Skin epidermis (tissue), 12 donors: ENCODE measurements at regions not wholly inside any gene's neighbourhood (a gene's known extent, or its start where the extent isn't known, plus 50 kb on each side); places are given as distances from the start of the nearest gene placed in this dataset.
"Not testable (repeated sequence)": the region's sequence is repeated elsewhere in the genome, so short reads cannot be mapped to it uniquely, and the experiment has no call there.

Experiments used
- H3K27ac ChIP-seq, 21 experiments: fragments of 200-600 bp; sonication (generic) in 11 of 21; one replicate each; pipeline ENCODE4 v1.5.0; 2020; ENCODE audit warnings: mild to moderate bottlenecking in 3 of 21, inconsistent platforms in 2 of 21, moderate library complexity in 2 of 21
- H3K4me3 ChIP-seq, 7 experiments: fragments of 200-600 bp; sonication (generic) in 2 of 7; one replicate each; pipeline ENCODE4 v1.5.0; 2020; ENCODE audit warnings: inconsistent platforms in 2 of 7, mild to moderate bottlenecking in 2 of 7, moderate library complexity in 1 of 7

DNA sequence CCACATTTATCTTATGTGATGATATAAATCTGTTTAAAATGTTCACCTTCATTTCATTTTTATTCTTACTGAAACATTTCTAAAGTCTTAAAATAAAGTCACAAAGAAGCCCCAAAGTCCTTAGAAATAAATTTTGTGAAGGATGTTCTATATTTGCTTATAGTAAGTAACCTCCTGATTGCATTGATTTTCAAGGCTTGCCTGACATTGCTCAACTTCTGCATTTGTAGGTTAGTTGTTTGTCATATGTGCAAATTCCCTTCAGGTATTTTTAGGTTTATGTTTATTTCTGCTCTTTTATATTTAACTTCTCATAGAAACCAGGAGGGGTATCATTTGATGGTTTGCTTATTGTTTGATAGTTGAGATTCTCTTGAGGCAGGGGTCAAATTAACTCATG lies 417.8 kb downstream of the ARL4A start:
- H3K4me3 ChIP-seq = no peak overlapping the region
- H3K27ac ChIP-seq = no peak overlapping the region

DNA sequence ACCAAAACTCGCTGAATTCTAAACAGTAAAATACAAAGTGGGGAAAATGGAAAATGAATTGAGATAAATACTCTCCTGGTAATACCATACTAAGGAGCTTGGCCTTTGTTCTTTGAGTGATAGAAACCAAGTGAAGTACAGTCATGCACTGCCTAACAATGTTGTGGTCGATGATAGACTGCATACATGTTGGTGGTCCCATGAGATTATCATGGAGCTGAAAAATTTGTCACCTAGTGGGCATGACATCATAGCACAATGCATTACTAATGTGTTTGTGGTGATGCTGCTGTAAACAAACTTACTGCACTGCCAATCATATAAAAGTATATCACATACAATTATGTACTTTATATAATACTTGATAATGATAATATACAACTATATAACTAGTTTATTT lies 419.1 kb downstream of the ARL4A start:
- Histone ChIP-seq H3K4me3 (no peak overlapping the region), H3K27ac (no peak overlapping the region)

DNA sequence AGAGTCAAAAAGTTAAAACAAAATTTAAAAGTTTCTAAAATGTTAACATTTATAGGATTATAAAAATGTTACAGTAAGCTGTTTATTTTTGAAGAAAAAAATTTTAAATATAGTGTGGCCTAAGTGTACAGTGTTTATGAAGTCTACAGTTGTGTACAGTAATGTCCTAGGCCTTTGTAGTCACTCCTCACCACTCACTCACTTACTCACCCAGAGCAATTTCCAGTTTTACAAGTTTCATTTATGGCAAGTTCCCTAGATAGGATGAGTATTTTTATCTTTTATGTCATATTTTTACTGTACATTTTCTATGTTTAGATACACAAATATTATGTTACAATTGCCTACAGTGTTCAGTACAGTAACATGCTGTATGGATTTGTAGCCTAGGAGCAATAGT lies 419.9 kb downstream of the ARL4A start:
- Histone ChIP-seq H3K4me3 (no peak overlapping the region), H3K27ac (peak overlapping the region in 1 of 21 experiments; percentile 39)

DNA sequence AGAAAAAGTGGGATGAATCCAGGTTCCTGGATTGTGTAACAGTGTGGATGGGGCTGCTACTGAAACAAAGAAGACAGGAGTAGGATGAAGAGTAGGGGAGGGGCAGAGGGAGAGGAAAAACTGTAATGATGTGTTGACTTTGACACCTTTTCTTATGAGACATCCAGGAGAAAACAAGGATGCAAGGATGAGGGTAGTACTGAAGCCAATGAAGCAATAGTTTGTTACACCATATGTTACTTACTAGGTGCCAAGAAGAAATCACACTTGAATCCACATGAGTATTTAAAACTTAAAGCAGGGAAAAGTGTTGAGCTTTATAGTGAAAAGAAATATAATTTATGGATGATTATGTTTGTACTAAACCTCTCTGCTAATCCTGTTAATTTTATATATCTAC lies 420.6 kb downstream of the ARL4A start:
- H3K27ac ChIP-seq = peak overlapping the region in 1 of 21 experiments; percentile 39

DNA sequence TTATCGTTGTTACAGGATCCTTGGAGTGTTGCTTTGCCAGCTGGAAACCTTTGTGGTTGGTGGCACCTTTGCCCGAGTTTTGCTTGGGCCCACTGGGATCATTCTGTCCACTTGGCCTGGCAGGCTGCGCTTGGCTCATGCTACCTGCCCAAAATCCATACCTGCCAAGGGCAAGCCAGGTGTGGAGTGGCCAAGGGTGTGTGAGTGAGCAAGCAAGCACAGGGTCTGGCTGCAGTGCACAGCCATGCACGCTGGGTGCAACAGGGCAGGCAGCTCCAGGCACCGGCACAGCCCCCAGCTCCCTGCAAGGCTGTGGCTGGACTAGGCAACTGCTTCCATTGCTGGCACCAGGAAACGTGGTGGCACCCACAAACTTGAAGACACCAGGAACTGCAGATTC lies 421.8 kb downstream of the ARL4A start:
- Histone ChIP-seq H3K27ac (no peak overlapping the region), H3K4me3 (no peak overlapping the region)

More for the DNA sequence above, 420.6 kb downstream of the ARL4A start:
- H3K4me3 ChIP-seq = no peak overlapping the region

DNA sequence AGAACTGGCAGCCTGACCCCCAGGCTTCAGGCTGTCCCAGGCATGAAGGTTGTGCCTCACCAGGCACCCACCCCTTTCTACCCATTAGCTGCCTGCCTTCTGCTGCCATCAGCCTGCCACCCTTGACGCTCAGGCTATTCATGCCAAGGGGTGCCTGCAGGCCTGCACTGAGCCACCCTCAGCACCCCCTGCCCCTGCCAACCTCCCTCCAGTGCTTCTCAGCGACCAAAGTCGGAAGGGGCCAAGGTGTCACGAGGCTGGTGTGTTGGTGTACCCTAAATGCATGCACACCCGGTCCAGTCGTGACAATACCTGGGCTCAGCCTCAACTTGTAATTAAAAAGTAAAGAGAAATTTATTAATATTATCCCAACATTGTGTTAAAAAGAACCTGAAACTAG lies 422.7 kb downstream of the ARL4A start:
- Histone ChIP-seq H3K4me3 (no peak overlapping the region), H3K27ac (no peak overlapping the region)

DNA sequence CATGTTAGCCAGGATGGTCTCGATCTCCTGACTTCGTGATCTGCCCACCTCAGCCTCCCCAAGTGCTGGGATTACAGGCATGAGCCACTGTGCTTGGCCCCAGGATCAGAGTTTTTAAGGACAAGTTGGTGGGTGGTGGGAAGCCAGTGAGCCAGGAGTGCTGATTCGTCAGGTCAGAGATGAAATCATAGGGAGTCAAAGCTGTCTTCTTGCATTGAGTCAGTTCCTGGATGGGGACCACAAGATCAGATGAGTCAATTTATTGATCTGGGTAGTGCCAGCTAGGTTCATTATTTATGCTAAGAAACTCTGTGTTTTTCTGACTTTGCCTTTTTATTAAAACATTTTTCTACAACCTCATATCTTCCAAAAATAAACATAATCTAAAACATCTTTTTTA lies 423.8 kb downstream of the ARL4A start:
- Histone ChIP-seq H3K27ac (no peak overlapping the region), H3K4me3 (no peak overlapping the region)

DNA sequence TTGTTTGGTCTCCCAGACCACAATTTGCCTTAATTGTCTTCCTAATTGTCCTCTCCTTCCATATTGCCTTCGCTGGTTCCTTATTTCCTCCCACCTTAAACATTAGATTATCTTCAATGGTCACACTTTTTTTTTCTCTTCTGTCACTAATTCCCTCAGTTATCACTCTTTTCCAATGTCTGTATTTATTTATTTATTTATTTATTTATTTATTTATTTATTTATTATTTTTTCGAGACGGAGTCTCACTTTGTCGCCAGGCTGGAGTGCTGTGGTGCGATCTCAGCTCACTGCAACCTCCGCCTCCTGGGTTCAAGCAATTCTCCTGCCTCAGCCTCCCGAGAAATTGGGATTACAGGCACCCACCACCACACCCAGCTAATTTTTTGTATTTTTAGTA lies 426.8 kb downstream of the ARL4A start:
- H3K4me3 ChIP-seq, H3K27ac ChIP-seq: not testable (repeated sequence)

DNA sequence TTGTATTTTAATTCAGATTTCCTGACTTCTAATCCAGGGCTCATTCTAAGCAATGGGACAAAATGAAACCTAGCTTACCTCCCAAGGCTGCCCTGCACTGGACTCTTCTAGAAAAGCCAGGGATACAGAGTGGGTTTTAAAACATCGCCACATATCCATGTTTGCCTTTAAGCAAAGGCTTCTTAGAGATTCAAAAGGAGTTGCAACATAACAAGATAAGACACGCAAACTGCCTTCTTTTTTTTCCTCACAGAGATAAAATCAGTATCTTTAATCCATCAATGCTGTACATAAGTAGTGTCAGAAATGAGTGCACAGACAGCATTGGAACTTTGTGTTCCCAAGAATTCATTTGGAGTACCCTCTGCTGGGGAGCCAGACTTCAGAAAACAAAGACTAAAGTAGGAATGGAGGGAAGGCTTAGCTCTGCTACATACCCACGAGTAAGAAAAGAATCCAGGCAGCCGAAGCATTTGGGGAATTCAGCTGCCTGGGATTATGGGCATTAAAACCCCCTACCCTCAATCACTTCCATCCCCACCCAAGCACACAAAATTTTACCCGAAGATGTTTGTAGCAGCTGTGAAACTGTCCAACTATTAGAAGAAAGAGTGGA lies 427.8 kb downstream of the ARL4A start:
- peak overlapping the region in 3 of 21 experiments; percentile 2 to 36 (median 35) for H3K27ac ChIP-seq
- no peak overlapping the region for H3K4me3 ChIP-seq

DNA sequence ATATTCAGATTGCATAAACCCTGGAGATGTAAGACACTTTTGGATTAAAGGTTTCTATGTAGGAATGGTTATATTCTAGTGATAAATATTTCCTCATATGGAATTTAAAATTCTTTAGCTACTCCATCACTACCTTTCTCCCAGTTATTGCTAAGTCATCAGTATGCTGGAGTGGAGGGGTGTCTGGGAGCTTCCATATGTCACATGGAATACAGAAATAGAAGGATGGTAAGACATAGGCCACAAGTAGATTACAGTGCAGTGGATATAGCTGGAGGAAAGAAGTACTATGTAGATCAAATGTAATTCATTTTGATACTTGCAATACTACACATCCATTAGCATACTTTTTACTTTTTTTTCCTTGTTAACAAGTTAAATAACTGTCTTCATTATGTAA lies 428.4 kb downstream of the ARL4A start:
- Histone ChIP-seq H3K27ac (no peak overlapping the region), H3K4me3 (no peak overlapping the region)

DNA sequence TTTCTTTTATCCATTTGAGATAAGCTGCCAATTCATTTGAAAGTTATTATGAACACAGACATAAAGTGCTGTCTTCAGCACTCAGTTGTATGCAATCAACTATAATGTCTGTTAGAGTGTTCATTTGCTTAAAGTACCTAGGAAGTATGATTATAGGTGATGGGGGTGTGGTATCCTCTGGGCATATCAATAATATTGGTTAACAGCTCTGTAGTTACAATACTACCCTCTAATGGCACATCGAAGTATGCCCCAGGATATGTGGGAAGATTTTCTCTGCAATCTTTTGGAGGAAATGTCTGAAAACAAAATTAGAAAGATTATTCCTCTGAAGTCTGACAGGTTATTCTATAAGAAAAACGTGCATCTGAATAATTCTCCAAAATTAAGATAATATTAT lies 429.7 kb downstream of the ARL4A start:
- Histone ChIP-seq H3K27ac (no peak overlapping the region), H3K4me3 (no peak overlapping the region)

DNA sequence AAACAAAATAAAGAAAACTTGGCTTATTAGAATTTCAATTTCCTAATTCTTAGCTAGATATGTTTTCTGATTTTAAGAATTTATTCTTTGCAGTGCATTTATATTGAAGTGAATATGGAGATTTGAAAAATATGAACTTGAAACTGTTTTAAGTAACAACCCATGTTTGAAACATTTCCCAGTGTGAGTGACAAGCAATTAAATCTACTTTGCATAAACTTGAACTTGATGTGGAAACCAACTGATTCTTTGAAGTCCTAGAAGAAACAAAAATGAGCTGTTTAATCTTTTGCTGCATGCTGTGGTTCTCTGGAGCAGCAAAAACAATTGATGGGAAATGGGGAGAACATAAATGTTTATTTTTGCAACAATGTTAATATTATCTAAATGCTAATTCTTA lies 430.2 kb downstream of the ARL4A start:
- no peak overlapping the region for H3K4me3 ChIP-seq

DNA sequence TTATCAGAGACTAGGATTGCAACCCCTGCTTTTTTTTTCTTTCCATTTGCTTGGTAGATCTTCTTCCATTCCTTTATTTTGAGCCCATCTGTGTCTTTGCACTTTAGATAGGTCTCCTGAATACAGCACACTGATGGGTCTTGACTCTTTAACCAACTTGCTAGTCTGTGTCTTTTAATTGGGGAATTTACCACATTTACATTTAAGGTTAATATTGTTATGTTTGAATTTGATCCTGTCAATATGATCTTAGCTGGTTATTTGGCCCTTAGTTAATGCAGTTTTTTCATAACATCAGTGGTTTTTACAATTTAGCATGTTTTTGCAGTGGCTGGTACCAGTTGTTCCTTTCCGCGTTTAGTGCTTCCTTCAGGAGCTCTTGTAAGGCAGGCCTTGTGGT lies 437.2 kb downstream of the ARL4A start:
- H3K4me3 ChIP-seq, H3K27ac ChIP-seq: not testable (repeated sequence)

More for the DNA sequence above, 430.2 kb downstream of the ARL4A start:
- H3K27ac ChIP-seq = no peak overlapping the region

DNA sequence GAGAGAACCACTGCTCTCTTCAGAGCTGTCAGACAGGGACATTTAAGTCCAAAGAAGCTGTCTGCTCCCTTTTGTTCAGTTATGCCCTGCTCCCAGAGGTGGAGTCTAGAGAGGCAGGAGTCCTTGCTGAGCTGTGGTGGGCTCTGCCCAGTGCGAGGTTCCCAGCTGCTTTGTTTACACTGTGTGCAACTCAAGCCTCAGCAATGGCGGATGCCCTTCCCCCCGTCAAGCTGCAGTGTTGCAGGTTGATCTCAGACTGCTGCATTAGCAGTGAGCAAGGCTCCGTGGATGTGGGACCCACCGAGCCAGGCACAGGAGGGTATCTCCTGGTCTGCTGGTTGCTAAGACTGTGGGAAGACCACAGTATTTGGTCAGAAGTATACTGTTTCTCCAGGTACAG lies 438.9 kb downstream of the ARL4A start:
- Histone ChIP-seq H3K27ac (no peak overlapping the region), H3K4me3 (no peak overlapping the region)

DNA sequence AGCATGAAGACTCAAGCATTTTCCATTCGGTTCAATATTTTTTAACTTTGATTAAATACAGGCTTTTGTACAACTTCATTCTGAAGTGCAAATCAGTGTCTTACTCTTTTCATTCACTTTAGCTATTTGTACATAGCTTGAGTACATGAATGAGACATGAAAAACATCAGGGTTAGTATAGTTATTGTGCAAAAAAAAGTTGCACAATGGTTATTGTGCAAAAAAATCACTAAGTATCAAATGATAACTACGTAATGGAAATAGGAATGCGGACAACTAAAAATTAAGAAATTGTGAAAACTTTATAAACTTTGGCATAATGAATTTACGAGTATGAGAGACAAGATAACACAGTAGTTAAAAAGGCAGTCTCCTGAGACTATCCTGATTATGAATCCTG lies 442.9 kb downstream of the ARL4A start:
- no peak overlapping the region for H3K27ac ChIP-seq
- no peak overlapping the region for H3K4me3 ChIP-seq

DNA sequence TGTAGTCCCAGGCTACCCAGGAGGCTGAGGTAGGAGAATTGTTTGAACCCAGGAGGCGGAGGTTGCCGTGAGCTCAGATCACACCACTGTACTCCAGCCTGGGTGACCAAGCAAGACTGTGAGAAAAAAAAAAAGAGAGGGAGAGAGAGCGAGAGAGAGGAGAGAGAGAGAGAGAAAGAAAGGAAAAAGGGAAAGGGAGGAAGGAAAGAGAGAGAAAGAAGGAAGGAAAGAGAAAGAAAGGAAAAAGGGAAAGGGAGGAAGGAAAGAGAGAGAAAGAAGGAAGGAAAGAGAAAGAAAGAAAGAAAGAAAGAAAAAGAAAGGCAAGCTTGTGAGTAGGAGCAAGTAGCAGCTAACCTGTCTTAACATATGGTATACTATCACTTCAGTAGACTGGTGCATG lies 443.5 kb downstream of the ARL4A start:
- H3K27ac ChIP-seq, H3K4me3 ChIP-seq: not testable (repeated sequence)

DNA sequence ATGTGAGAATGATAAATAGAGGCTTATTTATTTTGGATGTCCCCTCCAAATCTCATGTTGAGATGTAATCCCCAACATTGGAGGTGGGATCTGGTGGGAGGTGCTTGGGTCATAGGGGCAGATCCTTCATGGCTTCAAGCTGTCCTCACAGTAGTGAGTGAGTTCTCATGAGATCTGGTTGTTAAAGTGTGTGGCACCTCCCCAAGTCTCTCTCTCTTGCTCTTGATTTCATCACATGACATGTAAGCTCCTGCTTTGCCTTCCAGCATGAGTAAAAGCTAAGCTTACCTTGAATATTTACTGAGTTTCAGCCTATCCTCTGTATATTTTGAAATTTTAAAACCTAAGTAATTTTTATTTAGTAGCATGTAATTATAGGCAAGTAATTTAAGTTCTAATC lies 444.9 kb downstream of the ARL4A start:
- H3K4me3 ChIP-seq = no peak overlapping the region

DNA sequence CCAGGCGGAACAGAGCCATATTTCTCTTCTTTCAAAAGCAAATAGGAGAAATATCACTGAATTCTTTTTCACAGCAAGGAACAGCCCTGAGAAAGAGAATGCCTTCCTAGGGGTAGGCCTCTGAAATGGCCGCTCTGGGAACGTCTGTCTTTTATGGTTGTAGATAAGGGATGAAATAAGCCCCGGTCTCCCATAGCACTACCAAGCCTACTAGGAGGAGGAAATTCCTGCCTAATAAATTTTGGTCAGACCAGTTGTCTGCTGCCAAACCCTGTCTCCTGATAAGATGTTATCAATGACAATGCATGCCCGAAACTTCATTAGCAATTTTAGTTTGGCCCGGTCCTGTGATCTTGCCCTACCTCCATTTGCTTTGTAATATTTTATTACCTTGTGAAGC lies 448.9 kb downstream of the ARL4A start:
- not testable (repeated sequence) for H3K4me3 ChIP-seq, H3K27ac ChIP-seq

More for the DNA sequence above, 444.9 kb downstream of the ARL4A start:
- H3K27ac ChIP-seq = no peak overlapping the region

DNA sequence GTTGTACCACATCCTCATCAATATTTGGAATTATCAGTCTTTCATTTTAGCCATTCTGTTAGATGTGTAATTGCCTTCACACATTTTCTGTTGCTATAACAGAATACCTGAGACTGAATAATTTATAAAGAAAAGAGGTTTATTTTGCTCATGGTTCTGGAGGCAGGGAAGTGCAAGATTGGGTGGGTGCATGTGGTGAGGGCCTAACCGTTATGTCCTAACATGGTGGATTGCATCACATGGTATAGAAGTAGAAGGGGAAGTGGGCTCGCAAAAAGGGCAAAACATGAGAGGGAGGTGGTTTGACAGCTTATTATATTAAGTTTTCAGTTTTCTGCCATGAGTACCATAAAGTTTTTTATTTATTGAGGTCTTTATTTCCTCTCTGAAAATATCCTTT lies 452.0 kb downstream of the ARL4A start:
- no peak overlapping the region for H3K27ac ChIP-seq
- H3K4me3 ChIP-seq = no peak overlapping the region

DNA sequence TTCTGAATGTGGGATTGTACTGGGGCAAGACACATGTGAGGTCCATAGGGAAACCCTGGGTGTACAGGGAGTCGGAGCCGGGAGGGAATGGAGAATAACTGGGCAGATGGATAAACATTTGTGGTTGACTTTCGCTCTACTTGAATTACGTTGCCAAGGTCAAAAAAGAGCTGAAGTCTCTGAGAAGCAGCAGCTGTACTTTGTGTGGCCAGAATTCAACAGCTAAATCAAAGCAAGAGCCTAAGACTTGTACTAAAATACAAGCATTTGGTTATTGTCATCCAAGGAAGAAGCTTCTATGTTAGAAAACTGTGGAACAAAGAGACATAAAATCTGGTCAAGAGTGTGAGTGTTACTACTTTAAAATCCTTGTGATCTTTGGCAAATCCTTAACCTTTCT lies 457.2 kb downstream of the ARL4A start:
- Histone ChIP-seq H3K4me3 (no peak overlapping the region), H3K27ac (no peak overlapping the region)

DNA sequence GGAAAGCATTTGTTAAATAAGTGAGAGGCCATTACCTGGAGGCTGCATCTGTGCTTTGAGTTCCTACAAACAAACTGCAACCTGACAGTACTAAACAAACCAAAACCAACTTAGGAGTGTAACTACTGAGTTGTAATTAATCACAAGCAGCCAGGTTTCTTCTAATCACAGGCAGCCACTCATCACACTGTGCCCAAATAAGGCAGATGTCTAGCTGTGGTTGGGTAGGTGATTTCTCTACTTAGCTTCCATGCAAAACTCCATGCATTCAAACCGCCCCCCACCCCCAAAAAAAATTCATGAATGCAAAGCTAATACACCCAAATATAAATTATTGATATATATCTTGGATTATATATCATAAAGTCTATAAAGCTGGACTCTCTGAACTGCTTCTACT lies 461.1 kb downstream of the ARL4A start:
- no peak overlapping the region for H3K4me3 ChIP-seq
- H3K27ac ChIP-seq = no peak overlapping the region

DNA sequence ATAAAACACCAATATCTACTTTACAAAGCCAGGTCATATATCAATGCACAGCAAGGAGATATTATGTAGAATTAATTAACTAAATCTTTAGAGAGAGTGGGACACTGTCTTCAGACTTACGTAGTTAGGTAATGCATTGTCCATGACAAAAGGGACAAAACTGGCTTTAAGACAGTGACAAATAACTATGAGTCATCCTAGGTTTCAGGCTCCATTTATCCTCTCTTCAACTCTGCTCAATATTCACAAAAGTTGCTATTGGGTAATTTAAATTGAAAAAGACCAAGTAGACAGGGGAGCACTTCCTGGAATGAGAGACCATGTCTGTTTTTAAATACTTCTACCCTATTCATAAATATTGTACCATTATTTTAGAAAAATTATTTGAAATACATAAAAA lies 464.5 kb downstream of the ARL4A start:
- Histone ChIP-seq H3K27ac (no peak overlapping the region), H3K4me3 (no peak overlapping the region)
